CD14-positive monocyte (primary cell): ENCODE measurements at regions not wholly inside any gene's neighbourhood (a gene's known extent, or its start where the extent isn't known, plus 50 kb on each side); places are given as distances from the start of the nearest gene placed in this dataset.

Source experiments
- DNase-seq, 3 donors: peaks; one replicate each; pipeline ENCODE4 v3.0.0-alpha.2; 2011 to 2022
- H2AFZ ChIP-seq: 2 replicates; pipeline ENCODE4 v1.6.0; 2012; ENCODE audit warnings: mild to moderate bottlenecking, low read depth, low read length, inconsistent platforms; ENCODE audit not compliant: insufficient read depth, poor library complexity, severe bottlenecking
- H3K27ac ChIP-seq, 2 donors: 1 replicate in 1 of 2; 2 replicates in 1 of 2; pipeline ENCODE4 v1.5.1; 2012 to 2013; ENCODE audit warnings: low read length in 2 of 2, control low read depth in 1 of 2, inconsistent platforms in 1 of 2, low read depth in 1 of 2, mild to moderate bottlenecking in 1 of 2
- H3K27me3 ChIP-seq, 2 donors: one replicate each; pipeline versions ENCODE4 v1.6.0 to v1.6.1; 2011 to 2013; ENCODE audit warnings: low read length in 2 of 2; ENCODE audit not compliant: control insufficient read depth in 2 of 2, insufficient read depth in 2 of 2
- H3K36me3 ChIP-seq, 2 donors: replicated peaks in 1 of 2; 1 replicate in 1 of 2; 2 replicates in 1 of 2; pipeline versions ENCODE4 v1.5.1 to v1.6.1; 2012 to 2013; ENCODE audit warnings: low read length in 2 of 2, control low read depth in 1 of 2, inconsistent platforms in 1 of 2, mild to moderate bottlenecking in 1 of 2; ENCODE audit not compliant: insufficient read depth in 2 of 2, control insufficient read depth in 1 of 2
- H3K4me1 ChIP-seq, 2 donors: 1 replicate in 1 of 2; 2 replicates in 1 of 2; pipeline versions ENCODE4 v1.5.1 to v1.6.1; 2012 to 2013; ENCODE audit warnings: low read length in 2 of 2, control low read depth in 1 of 2, inconsistent platforms in 1 of 2, mild to moderate bottlenecking in 1 of 2, moderate library complexity in 1 of 2; ENCODE audit not compliant: insufficient read depth in 2 of 2, control insufficient read depth in 1 of 2
- H3K4me2 ChIP-seq: replicated peaks from 2 replicates; pipeline ENCODE3; 2012; ENCODE audit warnings: low read length, moderate library complexity, mild to moderate bottlenecking; ENCODE audit not compliant: poor library complexity, severe bottlenecking; ENCODE audit errors: extremely low read depth
- H3K4me3 ChIP-seq, 3 experiments: fragments of 200-600 bp in 1 of 3; sonication (generic) in 1 of 3; replicated peaks in 1 of 3; 1 replicate in 2 of 3; 2 replicates in 1 of 3; pipeline ENCODE4 v1.5.1; 2011 to 2013; ENCODE audit warnings: low read length in 3 of 3, mild to moderate bottlenecking in 3 of 3, control low read depth in 2 of 3, low read depth in 2 of 3, inconsistent platforms in 1 of 3, moderate library complexity in 1 of 3
- H3K79me2 ChIP-seq: 2 replicates; pipeline ENCODE4 v1.6.0; 2012; ENCODE audit warnings: mild to moderate bottlenecking, control low read depth, inconsistent platforms, low read length, moderate library complexity; ENCODE audit not compliant: insufficient read depth
- H3K9ac ChIP-seq: 2 replicates; pipeline ENCODE4 v1.6.0; 2017; ENCODE audit warnings: low read length, mild to moderate bottlenecking; ENCODE audit not compliant: insufficient read depth, poor library complexity, severe bottlenecking
- H3K9me3 ChIP-seq, 2 donors: replicated peaks in 1 of 2; 1 replicate in 1 of 2; 2 replicates in 1 of 2; pipeline versions ENCODE4 v1.5.1 to v1.6.1; 2012 to 2013; ENCODE audit warnings: low read length in 2 of 2, control low read depth in 1 of 2; ENCODE audit not compliant: control insufficient read depth in 1 of 2, insufficient read depth in 1 of 2
- H4K20me1 ChIP-seq: 2 replicates; pipeline ENCODE4 v1.6.0; 2012; ENCODE audit warnings: mild to moderate bottlenecking, low read length, control low read depth, moderate library complexity; ENCODE audit not compliant: insufficient read depth
- H3K27ac Mint-ChIP-seq, 7 donors: one replicate each; pipeline ENCODE4 v1.8.0; 2020; ENCODE audit warnings: mild to moderate bottlenecking in 7 of 7, mixed read lengths in 7 of 7, moderate library complexity in 6 of 7, inconsistent platforms in 2 of 7
- H3K27me3 Mint-ChIP-seq, 3 donors: one replicate each; pipeline ENCODE4 v1.8.0; 2021 to 2022; ENCODE audit warnings: low read depth in 3 of 3, mild to moderate bottlenecking in 3 of 3, mixed read lengths in 3 of 3, moderate library complexity in 3 of 3, inconsistent platforms in 1 of 3
- H3K36me3 Mint-ChIP-seq, 2 donors: one replicate each; pipeline ENCODE4 v1.8.0; 2020; ENCODE audit warnings: mixed read lengths in 2 of 2, inconsistent platforms in 1 of 2, mild to moderate bottlenecking in 1 of 2
- H3K4me1 Mint-ChIP-seq: one replicate; pipeline ENCODE4 v1.8.0; 2020; ENCODE audit warnings: mild to moderate bottlenecking, mixed read lengths
- H3K4me3 Mint-ChIP-seq, 2 donors: one replicate each; pipeline ENCODE4 v1.8.0; 2020; ENCODE audit warnings: mild to moderate bottlenecking in 2 of 2, mixed read lengths in 2 of 2, moderate library complexity in 1 of 2
- H3K9me3 Mint-ChIP-seq, 7 donors: one replicate each; pipeline ENCODE4 v1.8.0; 2020 to 2022; ENCODE audit warnings: mixed read lengths in 7 of 7, mild to moderate bottlenecking in 6 of 7, moderate library complexity in 6 of 7, inconsistent platforms in 2 of 7
- WGBS: methylation state at CpG from one replicate; pipeline ENCODE4 v1.1.5; 2013; ENCODE audit warnings: missing lambda C conversion rate; ENCODE audit not compliant: insufficient coverage; 5-methylcytosine and 5-hydroxymethylcytosine counted together
- intact Hi-C, 2 donors: fragments of 100-400 bp; cut with micrococcal nuclease; formaldehyde crosslinking; loops; one replicate each; pipeline versions ENCODE4 v1.15.0 to v1.15.1; 2023
- TF ChIP-seq, protein P1 (sequence below): fragments of 200-600 bp; IDR thresholded peaks from one replicate; pipeline ENCODE4 v1.8.0; 2022; ENCODE audit warnings: antibody characterized with exemption, mild to moderate bottlenecking

DNA sequence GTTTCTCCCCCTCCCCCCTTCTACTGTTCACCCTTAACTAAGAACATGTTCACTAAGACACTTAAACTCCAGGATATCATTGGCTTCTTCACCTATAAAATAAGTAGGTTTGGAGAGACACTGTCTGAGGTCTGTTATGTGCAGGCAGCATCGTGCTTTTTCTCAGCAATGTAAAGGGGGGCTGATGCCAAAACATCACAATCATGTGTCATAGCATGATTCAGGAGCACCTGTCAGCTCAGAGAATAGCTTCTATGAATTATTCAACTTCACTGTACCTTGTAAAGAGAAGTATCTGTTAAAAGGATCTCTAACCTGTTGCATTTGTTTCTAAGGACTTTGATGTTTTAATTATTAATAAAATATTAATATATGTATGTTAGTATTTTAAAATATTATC is 211.4 kb upstream of the EPHA3 start:
- H3K9me3 Mint-ChIP-seq: peaks cover 0 to 6% (median 3%) of the 10 kb centered on the region in 7 donors
- H3K4me3 Mint-ChIP-seq: no peak overlapping the region
- no peaks in the 10 kb centered on the region for H3K36me3 Mint-ChIP-seq
- Histone ChIP-seq H3K36me3 (no peaks in the 10 kb centered on the region), H3K9ac (no peak overlapping the region), H3K9me3 (no peaks in the 10 kb centered on the region), H2AFZ (no peak overlapping the region), H3K27ac (no peak overlapping the region), H3K27me3 (no peaks in the 10 kb centered on the region), H3K4me2 (no peak overlapping the region), H3K79me2 (no peaks in the 10 kb centered on the region), H4K20me1 (no peaks in the 10 kb centered on the region), H3K4me3 (no peak overlapping the region), H3K4me1 (no peaks in the 10 kb centered on the region)
- intact Hi-C loops: no loop called here
- H3K4me1 Mint-ChIP-seq: no peaks in the 10 kb centered on the region
- H3K27ac Mint-ChIP-seq: no peak overlapping the region
- H3K27me3 Mint-ChIP-seq: no peaks in the 10 kb centered on the region
- DNase-seq: no peak
- TF ChIP-seq, protein P1, sequence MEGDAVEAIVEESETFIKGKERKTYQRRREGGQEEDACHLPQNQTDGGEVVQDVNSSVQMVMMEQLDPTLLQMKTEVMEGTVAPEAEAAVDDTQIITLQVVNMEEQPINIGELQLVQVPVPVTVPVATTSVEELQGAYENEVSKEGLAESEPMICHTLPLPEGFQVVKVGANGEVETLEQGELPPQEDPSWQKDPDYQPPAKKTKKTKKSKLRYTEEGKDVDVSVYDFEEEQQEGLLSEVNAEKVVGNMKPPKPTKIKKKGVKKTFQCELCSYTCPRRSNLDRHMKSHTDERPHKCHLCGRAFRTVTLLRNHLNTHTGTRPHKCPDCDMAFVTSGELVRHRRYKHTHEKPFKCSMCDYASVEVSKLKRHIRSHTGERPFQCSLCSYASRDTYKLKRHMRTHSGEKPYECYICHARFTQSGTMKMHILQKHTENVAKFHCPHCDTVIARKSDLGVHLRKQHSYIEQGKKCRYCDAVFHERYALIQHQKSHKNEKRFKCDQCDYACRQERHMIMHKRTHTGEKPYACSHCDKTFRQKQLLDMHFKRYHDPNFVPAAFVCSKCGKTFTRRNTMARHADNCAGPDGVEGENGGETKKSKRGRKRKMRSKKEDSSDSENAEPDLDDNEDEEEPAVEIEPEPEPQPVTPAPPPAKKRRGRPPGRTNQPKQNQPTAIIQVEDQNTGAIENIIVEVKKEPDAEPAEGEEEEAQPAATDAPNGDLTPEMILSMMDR: no peak
- 100% methylated on average over 1 of the region's 1 CpG for WGBS

DNA sequence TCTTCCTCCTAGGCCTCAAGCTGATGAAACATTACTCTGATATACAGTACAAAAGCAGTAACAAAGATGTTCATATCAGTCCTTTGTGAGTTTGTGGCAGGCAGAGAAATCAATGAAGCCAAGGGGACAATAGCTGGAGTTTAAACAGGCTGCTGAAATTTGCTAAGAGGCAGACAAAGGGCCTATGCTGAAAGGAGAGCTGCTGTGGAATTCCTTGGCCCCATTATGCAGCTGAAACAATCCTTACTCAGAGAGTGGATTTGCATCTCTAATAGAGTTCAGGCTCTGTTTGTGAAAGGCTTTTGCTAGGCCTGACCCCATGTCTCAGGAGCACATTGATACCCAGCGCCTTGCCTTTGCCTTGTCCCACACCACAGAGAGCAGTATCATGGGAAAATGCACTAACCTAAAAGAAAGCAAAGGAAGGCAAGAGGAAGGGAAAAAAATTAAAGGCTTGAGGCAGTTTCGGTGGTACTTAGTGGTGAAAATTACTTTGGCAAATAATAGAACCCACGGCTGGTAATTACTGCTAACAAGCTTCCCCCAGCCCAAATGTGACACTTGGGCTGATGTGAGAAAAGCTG is 195.0 kb upstream of the EPHA3 start:
- no peaks in the 10 kb centered on the region for H3K27me3 Mint-ChIP-seq
- H3K9me3 ChIP-seq: no peaks in the 10 kb centered on the region
- intact Hi-C loops: no loop called here
- no peak overlapping the region for H3K4me2 ChIP-seq
- no peaks in the 10 kb centered on the region for H3K27me3 ChIP-seq
- H3K4me3 Mint-ChIP-seq: no peak overlapping the region
- no peak overlapping the region for H3K9ac ChIP-seq
- H3K4me1 ChIP-seq: no peaks in the 10 kb centered on the region
- H3K27ac Mint-ChIP-seq: no peak overlapping the region
- H4K20me1 ChIP-seq: no peaks in the 10 kb centered on the region
- no peaks in the 10 kb centered on the region for H3K4me1 Mint-ChIP-seq
- no peaks in the 10 kb centered on the region for H3K36me3 ChIP-seq
- no peaks in the 10 kb centered on the region for H3K79me2 ChIP-seq
- peaks cover 0 to 2% (median 0%) of the 10 kb centered on the region in 7 donors for H3K9me3 Mint-ChIP-seq
- DNase-seq: no peak
- H3K4me3 ChIP-seq: no peak overlapping the region
- TF ChIP-seq, protein P1: no peak
- H2AFZ ChIP-seq: no peak overlapping the region
- no peaks in the 10 kb centered on the region for H3K36me3 Mint-ChIP-seq
- no CpG with 5 or more reads among the region's 3 CpGs for WGBS
- H3K27ac ChIP-seq: no peak overlapping the region
